Activated CD4-positive, alpha-beta T cell treated with anti-CD3 and anti-CD28 coated beads for 36 hours (primary cell): ENCODE measurements at regions not wholly inside any gene's neighbourhood (a gene's known extent, or its start where the extent isn't known, plus 50 kb on each side); places are given as distances from the start of the nearest gene placed in this dataset.

Experiments used
- ATAC-seq: fragments of 200-7000 bp; cut with Tn5 transposase; one replicate; pipeline ENCODE4 v1.10.0; 2021; ENCODE audit warnings: mild to moderate bottlenecking, moderate library complexity
- CTCF ChIA-PET: fragments of 350-600 bp; sonication (Branson Sonifier 250); formaldehyde crosslinking; loops from one replicate; lab custom pipeline; 2021; ENCODE audit warnings: antibody characterized with exemption; lab: Charles Lee
- POLR2A ChIA-PET: fragments of 350-600 bp; sonication (Branson Sonifier 250); formaldehyde crosslinking; loops from one replicate; lab custom pipeline; 2021; ENCODE audit warnings: antibody characterized with exemption, inconsistent platforms; lab: Charles Lee
- DNase-seq: peaks from one replicate; pipeline ENCODE4 v3.0.0-alpha.2; 2020
- H3K27ac Mint-ChIP-seq: one replicate; pipeline ENCODE4 v1.8.0; 2021; ENCODE audit warnings: mixed read lengths
- H3K27me3 Mint-ChIP-seq: one replicate; pipeline ENCODE4 v1.8.0; 2021; ENCODE audit warnings: mixed read lengths
- H3K36me3 Mint-ChIP-seq: one replicate; pipeline ENCODE4 v1.8.0; 2021; ENCODE audit warnings: low read depth, mixed read lengths
- H3K4me1 Mint-ChIP-seq: one replicate; pipeline ENCODE4 v1.8.0; 2021; ENCODE audit warnings: mixed read lengths
- H3K4me3 Mint-ChIP-seq: one replicate; pipeline ENCODE4 v1.8.0; 2021; ENCODE audit warnings: mild to moderate bottlenecking, moderate library complexity, mixed read lengths
- H3K9me3 Mint-ChIP-seq: one replicate; pipeline ENCODE4 v1.8.0; 2021; ENCODE audit warnings: low read depth, mixed read lengths
- intact Hi-C, 2 experiments: fragments of 100-400 bp; cut with DNase I in 1 of 2; cut with micrococcal nuclease in 1 of 2; formaldehyde crosslinking; loops; one replicate each; pipeline versions ENCODE4 v1.14.2 to v1.15.1; 2022 to 2024; cut with DNase I, micrococcal nuclease

DNA sequence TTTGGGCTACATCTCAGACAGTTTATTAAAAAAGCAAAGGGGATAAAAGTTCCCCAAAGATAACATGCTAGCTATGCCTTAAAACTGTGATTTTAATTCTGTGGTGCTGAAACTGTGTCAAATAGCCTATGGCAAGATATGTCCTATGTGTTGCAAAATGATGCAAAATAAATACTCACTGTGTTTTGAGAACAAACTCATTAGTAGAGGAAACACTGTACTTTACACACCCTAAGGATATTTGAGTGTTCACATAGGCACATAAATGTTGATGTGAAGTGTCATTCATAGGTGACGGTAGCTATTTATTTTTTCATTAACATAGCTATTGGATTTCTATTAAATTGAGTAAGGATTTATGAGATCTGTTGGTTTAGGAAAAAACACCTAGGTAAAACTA lies 351.9 kb downstream of the FAT4 start:
- no peaks in the 10 kb centered on the region for H3K36me3 Mint-ChIP-seq
- ATAC-seq (no peak), DNase-seq (no peak)
- intact Hi-C loops: no loop called here
- POLR2A ChIA-PET: no interaction called here
- H3K9me3 Mint-ChIP-seq: peaks cover 6% of the 10 kb centered on the region
- no peak overlapping the region for H3K4me3 Mint-ChIP-seq
- no peaks in the 10 kb centered on the region for H3K4me1 Mint-ChIP-seq
- H3K27ac Mint-ChIP-seq: no peak overlapping the region
- CTCF ChIA-PET: interaction anchor here (0.7 kb wide), 1 partner anchor 80 kb away, joined by 3 read pairs; no protein-coding TSS in a partner anchor
- no peaks in the 10 kb centered on the region for H3K27me3 Mint-ChIP-seq

DNA sequence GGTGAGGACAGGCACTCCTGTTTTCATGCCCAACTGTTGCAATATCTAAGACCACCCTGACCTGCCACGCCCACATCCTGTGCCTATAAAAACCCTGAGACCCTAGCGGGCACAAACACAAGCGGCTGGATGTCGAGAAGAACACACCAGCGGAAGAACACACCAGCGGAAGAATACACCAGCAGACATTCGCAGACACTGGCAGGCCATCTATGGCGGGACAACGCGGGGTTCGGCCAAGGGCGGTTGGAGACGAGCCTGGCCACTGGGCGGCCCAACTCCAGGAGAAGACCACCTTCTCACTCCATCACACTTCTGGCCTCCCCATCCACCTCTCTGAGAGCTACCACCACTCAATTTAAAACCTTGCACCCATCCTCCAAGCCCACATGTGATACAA lies 361.4 kb downstream of the FAT4 start:
- Mint-ChIP-seq H3K36me3 (no peaks in the 10 kb centered on the region), H3K4me3 (no peak overlapping the region), H3K9me3 (peaks cover 3% of the 10 kb centered on the region), H3K27me3 (no peaks in the 10 kb centered on the region), H3K4me1 (no peaks in the 10 kb centered on the region), H3K27ac (no peak overlapping the region)
- ATAC-seq (no peak), DNase-seq (no peak)
- ChIA-PET POLR2A (no interaction called here), CTCF (no interaction called here)
- intact Hi-C loops: no loop called here

DNA sequence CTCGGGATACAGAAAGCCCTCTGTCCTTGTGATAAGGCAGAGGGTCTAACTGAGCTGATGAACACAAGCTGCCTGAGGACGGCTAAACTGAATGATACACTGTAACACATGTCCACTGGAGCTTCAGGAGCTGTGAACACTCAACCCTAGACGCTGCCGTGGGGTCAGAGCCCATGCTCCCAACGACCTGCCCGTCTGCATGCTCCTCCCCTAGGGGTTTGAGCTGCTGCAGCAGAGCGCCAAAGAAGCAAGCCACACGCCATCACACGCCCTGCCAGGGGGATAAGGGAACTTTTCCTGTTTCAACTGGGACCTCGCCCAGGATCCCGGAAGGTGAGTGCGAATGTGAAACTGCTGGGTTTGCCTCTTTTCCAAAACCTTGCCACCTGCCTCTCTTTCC lies 361.8 kb downstream of the FAT4 start:
- CTCF ChIA-PET: no interaction called here
- H3K4me1 Mint-ChIP-seq: no peaks in the 10 kb centered on the region
- H3K9me3 Mint-ChIP-seq: peaks cover 3% of the 10 kb centered on the region
- H3K36me3 Mint-ChIP-seq: no peaks in the 10 kb centered on the region
- no peak overlapping the region for H3K27ac Mint-ChIP-seq
- no peak for ATAC-seq
- POLR2A ChIA-PET: no interaction called here
- H3K27me3 Mint-ChIP-seq: no peaks in the 10 kb centered on the region
- intact Hi-C loops: no loop called here
- no peak overlapping the region for H3K4me3 Mint-ChIP-seq
- DNase-seq: no peak

GRCh38 chr4:125677665-125678307 lies 363.0 kb downstream of the FAT4 start:
- Mint-ChIP-seq H3K4me1 (no peaks in the 10 kb centered on the region), H3K27ac (no peak overlapping the region), H3K4me3 (no peak overlapping the region), H3K9me3 (peaks cover 3% of the 10 kb centered on the region), H3K27me3 (no peaks in the 10 kb centered on the region), H3K36me3 (no peaks in the 10 kb centered on the region)
- ATAC-seq: no peak
- no peak for DNase-seq
- CTCF ChIA-PET: interaction anchor here (0.6 kb wide), 1 partner anchor 1292 kb away, joined by 3 read pairs; no protein-coding TSS in a partner anchor
- POLR2A ChIA-PET: no interaction called here
- intact Hi-C loops: no loop called here

DNA sequence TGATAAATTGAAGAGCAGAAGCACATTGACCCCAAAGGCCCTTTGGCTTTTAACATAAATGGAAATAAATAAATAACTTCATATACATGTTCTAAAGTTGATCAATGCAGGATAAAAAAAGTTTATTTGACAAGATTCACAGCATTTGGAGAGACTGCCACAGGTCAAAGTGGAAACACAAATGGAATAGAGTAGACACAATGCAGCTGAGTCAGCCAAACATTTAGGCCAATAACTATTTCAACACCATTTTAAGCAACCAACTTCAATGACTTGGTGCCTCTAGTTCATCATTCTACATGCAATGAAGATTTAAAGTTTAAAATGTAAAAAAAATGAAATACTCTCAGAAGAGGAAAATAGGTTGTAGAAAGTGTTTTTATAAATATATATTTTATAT lies 365.2 kb downstream of the FAT4 start:
- Mint-ChIP-seq H3K27ac (no peak overlapping the region), H3K36me3 (no peaks in the 10 kb centered on the region), H3K9me3 (peaks cover 3% of the 10 kb centered on the region), H3K27me3 (no peaks in the 10 kb centered on the region), H3K4me1 (no peaks in the 10 kb centered on the region), H3K4me3 (no peak overlapping the region)
- ATAC-seq (no peak), DNase-seq (no peak)
- intact Hi-C loops: no loop called here
- ChIA-PET POLR2A (no interaction called here), CTCF (no interaction called here)

DNA sequence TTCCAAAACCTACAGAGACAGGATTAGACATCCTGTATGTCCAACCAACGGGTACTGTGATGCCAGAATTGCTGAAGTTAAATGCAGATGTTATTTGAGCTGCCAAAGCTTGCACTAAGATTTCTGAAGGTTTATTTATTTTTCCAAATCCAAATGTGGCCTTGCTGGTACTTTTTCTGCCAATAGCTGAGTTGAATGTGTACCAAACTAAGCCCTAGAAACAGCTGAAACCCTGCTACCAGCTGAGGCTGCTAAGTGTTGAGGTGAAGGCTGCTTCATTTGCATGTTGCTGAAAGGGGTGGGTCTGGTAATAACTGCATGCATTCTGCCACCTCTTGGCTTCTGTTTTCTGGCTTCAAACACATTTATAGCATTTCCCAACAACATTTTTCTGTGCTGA lies 366.5 kb downstream of the FAT4 start:
- ChIA-PET POLR2A (interaction anchor here (0.8 kb wide), 1 partner anchor 35 kb away, joined by 4 read pairs; no protein-coding TSS in a partner anchor), CTCF (interaction anchor here (0.7 kb wide), 1 partner anchor 319 kb away, joined by 4 read pairs; no protein-coding TSS in a partner anchor)
- ATAC-seq: no peak
- Mint-ChIP-seq H3K27ac (no peak overlapping the region), H3K36me3 (no peaks in the 10 kb centered on the region), H3K9me3 (peaks cover 3% of the 10 kb centered on the region), H3K27me3 (no peaks in the 10 kb centered on the region), H3K4me3 (no peak overlapping the region), H3K4me1 (no peaks in the 10 kb centered on the region)
- intact Hi-C loops: no loop called here
- no peak for DNase-seq

DNA sequence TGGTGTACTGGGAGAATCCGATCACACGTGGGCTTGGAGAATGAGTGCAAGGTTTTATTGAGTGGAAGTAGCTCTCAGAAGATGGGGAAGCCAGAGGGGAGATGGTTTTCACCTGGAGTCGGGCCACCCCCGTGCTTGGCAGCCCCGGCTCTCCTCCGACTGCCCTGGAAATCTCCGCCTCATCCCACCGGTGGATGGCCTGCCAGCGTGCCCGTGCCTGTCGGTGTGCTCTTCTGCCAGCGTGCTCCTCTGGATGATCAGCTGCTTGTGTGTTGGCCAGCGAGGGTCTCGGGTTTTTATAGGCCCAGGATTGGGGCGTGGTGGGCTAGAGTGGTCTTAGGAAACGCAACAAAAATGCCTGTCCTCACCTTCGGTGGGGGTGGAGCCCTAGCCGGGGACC lies 368.0 kb downstream of the FAT4 start:
- no peaks in the 10 kb centered on the region for H3K4me1 Mint-ChIP-seq

GRCh38 chr4:125688841-125689240 lies 374.1 kb downstream of the FAT4 start:
- no peaks in the 10 kb centered on the region for H3K4me1 Mint-ChIP-seq
- CTCF ChIA-PET: no interaction called here
- H3K9me3 Mint-ChIP-seq: peaks cover 3% of the 10 kb centered on the region
- no peak overlapping the region for H3K27ac Mint-ChIP-seq
- H3K4me3 Mint-ChIP-seq: no peak overlapping the region
- H3K36me3 Mint-ChIP-seq: no peaks in the 10 kb centered on the region
- POLR2A ChIA-PET: no interaction called here
- intact Hi-C loops: no loop called here
- DNase-seq (no peak), ATAC-seq (no peak)
- no peaks in the 10 kb centered on the region for H3K27me3 Mint-ChIP-seq

More for the DNA sequence above, 368.0 kb downstream of the FAT4 start:
- H3K27me3 Mint-ChIP-seq: no peaks in the 10 kb centered on the region
- ChIA-PET CTCF (no interaction called here), POLR2A (no interaction called here)
- H3K9me3 Mint-ChIP-seq: peaks cover 3% of the 10 kb centered on the region
- intact Hi-C loops: no loop called here
- no peak for DNase-seq
- H3K36me3 Mint-ChIP-seq: no peaks in the 10 kb centered on the region
- H3K4me3 Mint-ChIP-seq: no peak overlapping the region
- no peak for ATAC-seq
- H3K27ac Mint-ChIP-seq: no peak overlapping the region

GRCh38 chr4:125689805-125690204 lies 375.1 kb downstream of the FAT4 start:
- H3K27me3 Mint-ChIP-seq: no peaks in the 10 kb centered on the region

DNA sequence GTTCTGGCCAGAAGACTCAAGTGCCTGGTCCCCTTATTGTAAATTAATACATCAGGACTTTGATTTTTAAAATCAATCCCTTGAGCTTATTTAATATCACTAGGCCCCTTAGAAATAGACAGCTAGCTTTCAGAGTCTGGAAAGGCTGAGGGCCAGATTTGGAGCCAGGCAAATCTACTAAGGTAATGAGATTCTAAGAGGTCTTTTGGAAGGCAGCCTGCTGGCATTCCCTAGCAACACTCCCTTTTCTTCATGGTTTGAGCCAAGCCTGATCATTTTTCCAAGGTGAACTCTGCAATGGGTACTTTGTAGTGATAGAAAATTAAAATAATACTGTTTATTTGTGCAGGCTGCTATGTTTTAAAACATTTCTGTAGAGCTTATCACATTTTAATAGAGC lies 378.5 kb downstream of the FAT4 start:
- intact Hi-C loops: no loop called here
- POLR2A ChIA-PET: no interaction called here
- CTCF ChIA-PET: no interaction called here
- no peak for DNase-seq
- Mint-ChIP-seq H3K4me1 (no peaks in the 10 kb centered on the region), H3K9me3 (peaks cover 5% of the 10 kb centered on the region), H3K27ac (no peak overlapping the region), H3K4me3 (no peak overlapping the region), H3K27me3 (no peaks in the 10 kb centered on the region), H3K36me3 (no peaks in the 10 kb centered on the region)
- no peak for ATAC-seq

More at GRCh38 chr4:125689805-125690204, 375.1 kb downstream of the FAT4 start:
- Mint-ChIP-seq H3K36me3 (no peaks in the 10 kb centered on the region), H3K4me1 (no peaks in the 10 kb centered on the region), H3K9me3 (peaks cover 3% of the 10 kb centered on the region), H3K4me3 (no peak overlapping the region), H3K27ac (no peak overlapping the region)
- intact Hi-C loops: no loop called here
- POLR2A ChIA-PET: no interaction called here
- DNase-seq (no peak), ATAC-seq (no peak)
- CTCF ChIA-PET: no interaction called here

DNA sequence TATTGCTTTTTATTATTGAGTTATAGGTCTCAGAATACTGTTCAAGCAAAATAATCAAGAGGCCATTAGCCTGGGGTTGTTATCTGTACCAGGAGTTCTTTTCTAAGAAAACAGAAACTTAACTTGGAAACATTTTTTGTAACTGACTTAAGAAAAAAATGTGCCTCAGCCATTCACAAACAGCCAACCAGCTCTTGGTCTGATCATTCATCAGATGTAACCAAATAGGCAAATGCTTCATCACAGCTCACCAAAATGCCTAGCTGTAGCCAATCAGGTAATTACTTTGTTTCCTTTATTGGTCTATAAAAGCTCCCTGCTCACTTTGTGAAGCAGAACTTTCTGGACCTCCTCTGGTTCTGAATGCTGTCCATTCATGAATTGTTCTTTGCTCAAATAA lies 387.7 kb downstream of the FAT4 start:
- H3K4me3 Mint-ChIP-seq: no peak overlapping the region
- no peaks in the 10 kb centered on the region for H3K27me3 Mint-ChIP-seq
- no peaks in the 10 kb centered on the region for H3K9me3 Mint-ChIP-seq
- POLR2A ChIA-PET: no interaction called here
- intact Hi-C loops: no loop called here
- no peaks in the 10 kb centered on the region for H3K36me3 Mint-ChIP-seq
- no peaks in the 10 kb centered on the region for H3K4me1 Mint-ChIP-seq
- no peak for DNase-seq
- ATAC-seq: no peak
- CTCF ChIA-PET: no interaction called here
- no peak overlapping the region for H3K27ac Mint-ChIP-seq

GRCh38 chr4:125703443-125703842 lies 388.7 kb downstream of the FAT4 start:
- ChIA-PET CTCF (no interaction called here), POLR2A (no interaction called here)
- Mint-ChIP-seq H3K9me3 (no peaks in the 10 kb centered on the region), H3K4me3 (no peak overlapping the region), H3K36me3 (no peaks in the 10 kb centered on the region), H3K4me1 (no peaks in the 10 kb centered on the region), H3K27me3 (no peaks in the 10 kb centered on the region), H3K27ac (no peak overlapping the region)
- DNase-seq (no peak), ATAC-seq (no peak)
- intact Hi-C loops: no loop called here
